Upper lobe of right lung (tissue), 1 donor: ENCODE measurements at regions not wholly inside any gene's neighbourhood (a gene's known extent, or its start where the extent isn't known, plus 50 kb on each side); places are given as distances from the start of the nearest gene placed in this dataset.

Source experiments
- ATAC-seq: fragments of 200-7000 bp; cut with Tn5 transposase; one replicate; pipeline ENCODE4 v1.9.1; 2020; ENCODE audit warnings: mild to moderate bottlenecking, moderate library complexity
- DNase-seq: peaks from one replicate; pipeline ENCODE4 v3.0.0-alpha.2; 2020
- H3K27ac ChIP-seq: fragments of 200-600 bp; one replicate; pipeline ENCODE4 v1.8.0; 2022
- H3K27me3 ChIP-seq: fragments of 200-600 bp; one replicate; pipeline ENCODE4 v1.8.0; 2022; ENCODE audit warnings: mild to moderate bottlenecking
- H3K36me3 ChIP-seq: fragments of 200-600 bp; one replicate; pipeline ENCODE4 v1.8.0; 2022
- H3K4me1 ChIP-seq: fragments of 200-600 bp; one replicate; pipeline ENCODE4 v1.8.0; 2022
- H3K4me3 ChIP-seq: fragments of 200-600 bp; one replicate; pipeline ENCODE4 v1.8.0; 2022; ENCODE audit warnings: mild to moderate bottlenecking
- H3K9me3 ChIP-seq: fragments of 200-600 bp; one replicate; pipeline ENCODE4 v1.8.0; 2022
- CTCF ChIP-seq: fragments of 200-600 bp; IDR thresholded peaks from one replicate; pipeline ENCODE4 v1.8.0; 2022; ENCODE audit warnings: antibody characterized with exemption
- intact Hi-C: fragments of 100-400 bp; cut with DNase I; formaldehyde crosslinking; loops from one replicate; pipeline ENCODE4 v1.11.0; 2022
- donor health status: DM: no; HTN: yes; CAD: no; lungs with severe emphysema.

GRCh38 chr2:51208521-51208920 lies 176.6 kb upstream of the NRXN1 start:
- no peaks in the 10 kb centered on the region for H3K9me3 ChIP-seq
- no peaks in the 10 kb centered on the region for H3K4me1 ChIP-seq
- no peak for ATAC-seq
- H3K4me3 ChIP-seq, result no peak overlapping the region
- TF ChIP-seq CTCF, result no peak
- intact Hi-C loops, result no loop called here
- no peak for DNase-seq
- no peaks in the 10 kb centered on the region for H3K27me3 ChIP-seq
- no peak overlapping the region for H3K27ac ChIP-seq
- no peaks in the 10 kb centered on the region for H3K36me3 ChIP-seq

GRCh38 chr2:51201295-51201694 lies 169.4 kb upstream of the NRXN1 start:
- intact Hi-C loops, result no loop called here
- no peak overlapping the region for H3K4me3 ChIP-seq
- ATAC-seq, result no peak

GRCh38 chr2:51194656-51195055 lies 162.7 kb upstream of the NRXN1 start:
- TF ChIP-seq CTCF, result no peak
- intact Hi-C loops, result no loop called here
- Histone ChIP-seq H3K27me3 (no peaks in the 10 kb centered on the region), H3K9me3 (no peaks in the 10 kb centered on the region), H3K36me3 (no peaks in the 10 kb centered on the region), H3K4me1 (no peaks in the 10 kb centered on the region), H3K4me3 (no peak overlapping the region), H3K27ac (no peak overlapping the region)
- no peak for ATAC-seq
- DNase-seq, result no peak

More at GRCh38 chr2:51201295-51201694, 169.4 kb upstream of the NRXN1 start:
- TF ChIP-seq CTCF, result no peak
- DNase-seq, result no peak
- H3K4me1 ChIP-seq, result no peaks in the 10 kb centered on the region
- no peak overlapping the region for H3K27ac ChIP-seq
- no peaks in the 10 kb centered on the region for H3K36me3 ChIP-seq
- no peaks in the 10 kb centered on the region for H3K9me3 ChIP-seq
- no peaks in the 10 kb centered on the region for H3K27me3 ChIP-seq

- intact Hi-C loops, result no loop called here
- no peak overlapping the region for H3K4me3 ChIP-seq
- ATAC-seq, result no peak
- no peak overlapping the region for H3K27ac ChIP-seq
- DNase-seq, result no peak
- TF ChIP-seq CTCF, result no peak
- no peaks in the 10 kb centered on the region for H3K9me3 ChIP-seq
- H3K27me3 ChIP-seq, result no peaks in the 10 kb centered on the region
- H3K36me3 ChIP-seq, result no peaks in the 10 kb centered on the region
- H3K4me1 ChIP-seq, result no peaks in the 10 kb centered on the region
These were observed 138.3 kb upstream of the NRXN1 start for GRCh38 chr2:51170273-51170672.

GRCh38 chr2:51165534-51166260 lies 133.8 kb upstream of the NRXN1 start:
- ATAC-seq, result no peak
- Histone ChIP-seq H3K4me1 (no peaks in the 10 kb centered on the region), H3K9me3 (no peaks in the 10 kb centered on the region), H3K36me3 (no peaks in the 10 kb centered on the region), H3K4me3 (no peak overlapping the region), H3K27ac (no peak overlapping the region), H3K27me3 (no peaks in the 10 kb centered on the region)
- intact Hi-C loops, result no loop called here
- no peak for DNase-seq
- TF ChIP-seq CTCF, result no peak

- no peak for TF ChIP-seq CTCF
- H3K4me3 ChIP-seq, result no peak overlapping the region
- intact Hi-C loops, result no loop called here
- no peaks in the 10 kb centered on the region for H3K27me3 ChIP-seq
- H3K36me3 ChIP-seq, result no peaks in the 10 kb centered on the region
- ATAC-seq, result no peak
- no peaks in the 10 kb centered on the region for H3K9me3 ChIP-seq
- H3K27ac ChIP-seq, result no peak overlapping the region
- DNase-seq, result no peak
- H3K4me1 ChIP-seq, result no peaks in the 10 kb centered on the region
These were observed 126.3 kb upstream of the NRXN1 start for GRCh38 chr2:51158251-51158650.
